ENCODE measurements at regions not wholly inside any gene's neighbourhood (a gene's known extent, or its start where the extent isn't known, plus 50 kb on each side); places are given as distances from the start of the nearest gene placed in this dataset.
A peak's percentile ranks its signal among the peaks of the same experiment; 100 is the strongest.

DNA sequence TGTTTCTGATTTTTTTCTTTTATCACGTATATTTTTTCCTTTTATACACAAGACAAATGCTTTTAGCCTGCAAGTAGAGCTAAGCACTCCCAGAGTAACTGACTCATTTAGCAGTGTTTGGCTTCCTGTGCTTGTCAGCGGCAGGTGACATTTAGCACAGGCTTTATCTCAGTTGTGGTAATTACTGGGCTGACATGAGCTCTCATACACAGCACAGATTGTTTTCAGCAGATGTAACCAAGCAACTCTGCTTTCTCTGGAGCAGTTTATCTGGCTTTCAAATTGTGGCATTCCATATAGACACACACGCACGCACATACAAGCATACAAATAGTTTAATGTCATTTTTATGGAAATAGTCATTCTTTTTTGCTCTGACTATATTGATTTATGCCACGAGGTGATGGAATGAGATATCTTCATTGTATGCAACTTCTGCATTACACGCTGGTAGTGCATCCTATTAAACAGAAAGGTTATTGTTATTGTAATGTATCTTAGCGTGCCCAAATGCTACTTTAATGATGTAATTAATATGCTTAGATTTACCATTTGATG lies 379.0 kb upstream of the GRAMD2B start:
- no peak for TF ChIP-seq TAF1 (IDR thresholded peaks at IDR 0.05; ENCODE audit: low read depth)
- TF ChIP-seq CEBPB (IDR thresholded peaks at IDR 0.05) = no peak

DNA sequence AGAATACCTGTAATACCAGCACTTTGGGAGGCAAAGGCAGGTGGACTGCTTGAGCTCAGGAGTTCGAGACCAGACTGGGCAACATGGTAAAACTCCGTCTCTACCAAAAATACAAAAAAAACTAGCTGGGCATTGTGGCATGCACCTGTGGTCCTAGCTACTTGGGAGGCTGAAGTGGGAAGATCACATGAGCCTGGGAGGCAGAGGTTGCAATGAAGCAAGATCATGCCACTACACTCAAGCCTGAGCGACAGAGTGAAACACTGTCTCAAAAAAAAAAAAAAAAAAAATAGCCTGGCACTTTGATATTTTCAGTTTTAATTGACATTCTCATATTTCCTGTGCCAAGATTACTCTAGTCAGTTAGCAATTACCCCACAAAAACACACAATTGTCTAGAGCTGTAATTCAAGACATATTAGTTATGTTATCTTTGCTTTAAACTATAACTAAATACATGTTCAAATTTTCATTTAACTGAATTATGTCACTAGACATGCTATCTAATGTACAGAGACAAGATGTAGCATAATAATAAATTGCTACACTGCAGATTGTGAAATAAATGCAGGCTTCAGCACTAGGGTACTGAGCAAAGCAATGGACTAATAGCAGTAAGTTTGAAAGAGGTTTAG lies 378.2 kb upstream of the GRAMD2B start:
- no peak for TF ChIP-seq NFIC (IDR thresholded peaks at IDR 0.05)
- no peak for TF ChIP-seq YY1 (IDR thresholded peaks at IDR 0.05; ENCODE audit: low read depth)
- TF ChIP-seq CEBPB (IDR thresholded peaks at IDR 0.05) = no peak
- TF ChIP-seq FOXM1 (IDR thresholded peaks at IDR 0.05; ENCODE audit: borderline replicate concordance, low read depth) = no peak
- no peak for TF ChIP-seq TAF1 (IDR thresholded peaks at IDR 0.05; ENCODE audit: low read depth)
- TF ChIP-seq ZBTB7A (IDR thresholded peaks at IDR 0.05; ENCODE audit: low read depth) = no peak
- no peak for TF ChIP-seq CREB1 (IDR thresholded peaks at IDR 0.05; ENCODE audit: low read depth)
- TF ChIP-seq, protein P1, sequence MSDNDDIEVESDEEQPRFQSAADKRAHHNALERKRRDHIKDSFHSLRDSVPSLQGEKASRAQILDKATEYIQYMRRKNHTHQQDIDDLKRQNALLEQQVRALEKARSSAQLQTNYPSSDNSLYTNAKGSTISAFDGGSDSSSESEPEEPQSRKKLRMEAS (IDR thresholded peaks at IDR 0.05) = no peak
- TF ChIP-seq, protein P2, sequence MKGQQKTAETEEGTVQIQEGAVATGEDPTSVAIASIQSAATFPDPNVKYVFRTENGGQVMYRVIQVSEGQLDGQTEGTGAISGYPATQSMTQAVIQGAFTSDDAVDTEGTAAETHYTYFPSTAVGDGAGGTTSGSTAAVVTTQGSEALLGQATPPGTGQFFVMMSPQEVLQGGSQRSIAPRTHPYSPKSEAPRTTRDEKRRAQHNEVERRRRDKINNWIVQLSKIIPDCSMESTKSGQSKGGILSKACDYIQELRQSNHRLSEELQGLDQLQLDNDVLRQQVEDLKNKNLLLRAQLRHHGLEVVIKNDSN (IDR thresholded peaks at IDR 0.05) = no peak
- TF ChIP-seq EP300 (IDR thresholded peaks at IDR 0.05; ENCODE audit: borderline replicate concordance) = no peak
- TF ChIP-seq, protein P3, sequence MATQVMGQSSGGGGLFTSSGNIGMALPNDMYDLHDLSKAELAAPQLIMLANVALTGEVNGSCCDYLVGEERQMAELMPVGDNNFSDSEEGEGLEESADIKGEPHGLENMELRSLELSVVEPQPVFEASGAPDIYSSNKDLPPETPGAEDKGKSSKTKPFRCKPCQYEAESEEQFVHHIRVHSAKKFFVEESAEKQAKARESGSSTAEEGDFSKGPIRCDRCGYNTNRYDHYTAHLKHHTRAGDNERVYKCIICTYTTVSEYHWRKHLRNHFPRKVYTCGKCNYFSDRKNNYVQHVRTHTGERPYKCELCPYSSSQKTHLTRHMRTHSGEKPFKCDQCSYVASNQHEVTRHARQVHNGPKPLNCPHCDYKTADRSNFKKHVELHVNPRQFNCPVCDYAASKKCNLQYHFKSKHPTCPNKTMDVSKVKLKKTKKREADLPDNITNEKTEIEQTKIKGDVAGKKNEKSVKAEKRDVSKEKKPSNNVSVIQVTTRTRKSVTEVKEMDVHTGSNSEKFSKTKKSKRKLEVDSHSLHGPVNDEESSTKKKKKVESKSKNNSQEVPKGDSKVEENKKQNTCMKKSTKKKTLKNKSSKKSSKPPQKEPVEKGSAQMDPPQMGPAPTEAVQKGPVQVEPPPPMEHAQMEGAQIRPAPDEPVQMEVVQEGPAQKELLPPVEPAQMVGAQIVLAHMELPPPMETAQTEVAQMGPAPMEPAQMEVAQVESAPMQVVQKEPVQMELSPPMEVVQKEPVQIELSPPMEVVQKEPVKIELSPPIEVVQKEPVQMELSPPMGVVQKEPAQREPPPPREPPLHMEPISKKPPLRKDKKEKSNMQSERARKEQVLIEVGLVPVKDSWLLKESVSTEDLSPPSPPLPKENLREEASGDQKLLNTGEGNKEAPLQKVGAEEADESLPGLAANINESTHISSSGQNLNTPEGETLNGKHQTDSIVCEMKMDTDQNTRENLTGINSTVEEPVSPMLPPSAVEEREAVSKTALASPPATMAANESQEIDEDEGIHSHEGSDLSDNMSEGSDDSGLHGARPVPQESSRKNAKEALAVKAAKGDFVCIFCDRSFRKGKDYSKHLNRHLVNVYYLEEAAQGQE (IDR thresholded peaks at IDR 0.05; ENCODE audit: low read depth) = no peak

DNA sequence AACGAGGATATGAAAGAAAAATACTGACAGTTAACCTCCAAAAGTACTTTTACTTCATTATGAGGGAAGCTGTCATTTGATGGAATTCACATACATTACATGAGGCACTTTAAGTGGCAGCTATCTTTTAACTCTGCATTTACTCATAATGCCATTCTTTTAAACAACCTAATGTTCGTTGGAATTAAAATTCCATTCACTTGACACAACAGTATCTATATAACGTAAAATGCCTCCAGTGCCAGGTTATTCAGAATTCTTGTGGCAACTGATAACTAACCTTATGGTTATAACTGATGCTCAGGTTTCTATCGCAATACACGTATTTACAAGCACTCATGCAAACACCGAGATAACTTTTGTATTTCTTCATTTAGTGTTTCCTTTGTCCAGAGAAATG lies 376.9 kb upstream of the GRAMD2B start:
- TF ChIP-seq CREB1 (IDR thresholded peaks at IDR 0.05; ENCODE audit: low read depth) (no peak), YY1 (IDR thresholded peaks at IDR 0.05; ENCODE audit: low read depth) (no peak), CEBPB (IDR thresholded peaks at IDR 0.05) (no peak), TAF1 (IDR thresholded peaks at IDR 0.05; ENCODE audit: low read depth) (no peak), EP300 (IDR thresholded peaks at IDR 0.05; ENCODE audit: borderline replicate concordance) (no peak), EGR1 (IDR thresholded peaks at IDR 0.05) (no peak), TCF12 (IDR thresholded peaks at IDR 0.05; ENCODE audit: low read depth) (no peak), TEAD4 (IDR thresholded peaks at IDR 0.05) (no peak), RAD21 (IDR thresholded peaks at IDR 0.05; ENCODE audit: low read depth) (no peak)
- TF ChIP-seq, protein P2 (IDR thresholded peaks at IDR 0.05) = no peak
- TF ChIP-seq, protein P1 (IDR thresholded peaks at IDR 0.05) = no peak
- TF ChIP-seq, protein P3 (IDR thresholded peaks at IDR 0.05; ENCODE audit: low read depth) = no peak

DNA sequence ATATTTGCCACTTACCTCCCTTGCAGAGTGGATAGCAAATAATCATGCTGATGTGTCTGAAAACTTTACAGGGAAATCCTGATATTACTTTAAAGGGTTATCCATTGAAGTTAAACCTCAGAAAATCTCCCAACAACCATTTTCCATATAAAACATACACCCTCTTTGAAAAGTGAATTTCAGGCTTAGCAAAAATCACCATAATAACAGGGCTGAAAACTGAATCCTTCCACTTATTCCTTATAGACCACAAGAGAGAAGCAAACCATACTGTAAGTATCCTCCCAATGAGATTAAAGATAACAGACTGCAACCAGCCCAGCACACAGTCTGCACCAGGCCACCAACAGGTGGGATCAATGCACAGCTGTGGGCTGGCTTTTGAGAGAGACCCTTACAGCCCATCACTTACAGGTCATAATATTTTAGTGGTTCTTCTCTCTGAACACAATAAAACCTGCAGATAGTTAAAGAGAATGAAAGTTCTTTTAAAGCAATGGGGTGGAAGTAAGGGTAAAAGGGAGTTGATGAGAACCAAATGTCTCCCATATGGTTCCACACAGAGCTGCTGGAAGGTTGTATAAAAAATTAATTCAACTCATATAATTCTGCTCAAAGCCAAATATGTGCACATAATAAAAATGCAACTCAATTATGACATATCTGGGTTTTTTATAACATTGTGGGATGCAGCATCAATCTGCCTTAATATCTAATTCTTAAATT lies 376.2 kb upstream of the GRAMD2B start:
- TF ChIP-seq, protein P2 (IDR thresholded peaks at IDR 0.05) = no peak
- no peak for TF ChIP-seq TEAD4 (IDR thresholded peaks at IDR 0.05)
- no peak for TF ChIP-seq CREB1 (IDR thresholded peaks at IDR 0.05; ENCODE audit: low read depth)
- TF ChIP-seq ZBTB7A (IDR thresholded peaks at IDR 0.05; ENCODE audit: low read depth) = no peak
- TF ChIP-seq TCF12 (IDR thresholded peaks at IDR 0.05; ENCODE audit: low read depth) = no peak
- TF ChIP-seq, protein P1 (IDR thresholded peaks at IDR 0.05) = no peak
- no peak for TF ChIP-seq FOXM1 (IDR thresholded peaks at IDR 0.05; ENCODE audit: borderline replicate concordance, low read depth)
- TF ChIP-seq TAF1 (IDR thresholded peaks at IDR 0.05; ENCODE audit: low read depth) = no peak
- TF ChIP-seq NFIC (IDR thresholded peaks at IDR 0.05) = no peak
- no peak for TF ChIP-seq EP300 (IDR thresholded peaks at IDR 0.05; ENCODE audit: borderline replicate concordance)
- no peak for TF ChIP-seq RAD21 (IDR thresholded peaks at IDR 0.05; ENCODE audit: low read depth)
- no peak for TF ChIP-seq YY1 (IDR thresholded peaks at IDR 0.05; ENCODE audit: low read depth)

DNA sequence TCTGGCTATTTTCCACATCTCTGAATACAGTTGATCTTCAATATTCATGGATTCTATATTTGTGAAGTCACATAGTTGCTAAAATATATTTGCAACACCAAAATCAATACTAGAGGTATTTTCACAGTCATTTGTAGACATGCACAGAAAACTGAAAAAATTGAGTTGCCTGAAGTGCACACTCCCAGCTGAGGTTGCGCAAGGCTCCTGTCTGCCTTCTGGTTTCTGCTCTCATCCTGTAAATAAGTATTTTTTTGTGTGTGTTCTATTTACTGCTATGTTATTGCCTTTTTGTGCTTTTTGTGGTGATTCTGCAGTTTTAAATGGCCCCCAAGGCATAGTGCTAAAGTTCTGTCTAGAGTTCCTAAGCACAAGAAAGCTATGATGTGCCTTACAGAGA lies 371.1 kb upstream of the GRAMD2B start:
- TF ChIP-seq FOXM1 (IDR thresholded peaks at IDR 0.05; ENCODE audit: borderline replicate concordance, low read depth) (no peak), CEBPB (IDR thresholded peaks at IDR 0.05) (peak; percentile 86)
